Fibroblast of the aortic adventitia (primary cell): ENCODE measurements at regions not wholly inside any gene's neighbourhood (a gene's known extent, or its start where the extent isn't known, plus 50 kb on each side); places are given as distances from the start of the nearest gene placed in this dataset.

ENCODE experiments used
- DNase-seq: peaks from one replicate; pipeline ENCODE4 v3.0.0-alpha.2; 2010; ENCODE audit warnings: low read depth
- H3K4me3 ChIP-seq: 2 replicates; pipeline ENCODE4 v1.5.1; 2011; ENCODE audit warnings: low read depth, mild to moderate bottlenecking, control low read depth, low read length, moderate library complexity
- TF ChIP-seq, protein P1 (sequence below): IDR thresholded peaks from 2 replicates; pipeline ENCODE4 v1.5.1; 2011; ENCODE audit warnings: mild to moderate bottlenecking, low read length, control low read depth, inconsistent platforms; ENCODE audit not compliant: insufficient read depth

DNA sequence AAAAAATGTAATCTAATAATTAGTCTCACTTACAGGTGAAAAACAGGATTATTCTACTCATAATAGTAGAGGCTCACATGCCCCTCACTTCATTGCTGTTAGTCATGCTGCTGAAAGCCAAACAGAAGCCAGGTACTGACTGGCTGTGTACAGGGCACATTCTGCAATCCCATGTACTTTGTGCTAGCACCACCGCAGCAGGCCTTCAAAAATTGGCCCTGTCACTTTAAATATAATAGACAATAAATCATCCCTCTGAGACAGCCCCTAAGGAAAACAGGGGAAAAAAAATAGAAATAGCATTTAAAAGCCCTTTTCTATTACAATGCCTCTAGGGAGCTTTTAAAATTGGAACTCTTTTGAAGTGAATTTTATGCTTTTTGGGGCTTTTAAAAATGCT is 723.8 kb downstream of the TUSC7 start:
- TF ChIP-seq, protein P1, sequence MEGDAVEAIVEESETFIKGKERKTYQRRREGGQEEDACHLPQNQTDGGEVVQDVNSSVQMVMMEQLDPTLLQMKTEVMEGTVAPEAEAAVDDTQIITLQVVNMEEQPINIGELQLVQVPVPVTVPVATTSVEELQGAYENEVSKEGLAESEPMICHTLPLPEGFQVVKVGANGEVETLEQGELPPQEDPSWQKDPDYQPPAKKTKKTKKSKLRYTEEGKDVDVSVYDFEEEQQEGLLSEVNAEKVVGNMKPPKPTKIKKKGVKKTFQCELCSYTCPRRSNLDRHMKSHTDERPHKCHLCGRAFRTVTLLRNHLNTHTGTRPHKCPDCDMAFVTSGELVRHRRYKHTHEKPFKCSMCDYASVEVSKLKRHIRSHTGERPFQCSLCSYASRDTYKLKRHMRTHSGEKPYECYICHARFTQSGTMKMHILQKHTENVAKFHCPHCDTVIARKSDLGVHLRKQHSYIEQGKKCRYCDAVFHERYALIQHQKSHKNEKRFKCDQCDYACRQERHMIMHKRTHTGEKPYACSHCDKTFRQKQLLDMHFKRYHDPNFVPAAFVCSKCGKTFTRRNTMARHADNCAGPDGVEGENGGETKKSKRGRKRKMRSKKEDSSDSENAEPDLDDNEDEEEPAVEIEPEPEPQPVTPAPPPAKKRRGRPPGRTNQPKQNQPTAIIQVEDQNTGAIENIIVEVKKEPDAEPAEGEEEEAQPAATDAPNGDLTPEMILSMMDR, result no peak
- no peak overlapping the region for H3K4me3 ChIP-seq
- no peak for DNase-seq

DNA sequence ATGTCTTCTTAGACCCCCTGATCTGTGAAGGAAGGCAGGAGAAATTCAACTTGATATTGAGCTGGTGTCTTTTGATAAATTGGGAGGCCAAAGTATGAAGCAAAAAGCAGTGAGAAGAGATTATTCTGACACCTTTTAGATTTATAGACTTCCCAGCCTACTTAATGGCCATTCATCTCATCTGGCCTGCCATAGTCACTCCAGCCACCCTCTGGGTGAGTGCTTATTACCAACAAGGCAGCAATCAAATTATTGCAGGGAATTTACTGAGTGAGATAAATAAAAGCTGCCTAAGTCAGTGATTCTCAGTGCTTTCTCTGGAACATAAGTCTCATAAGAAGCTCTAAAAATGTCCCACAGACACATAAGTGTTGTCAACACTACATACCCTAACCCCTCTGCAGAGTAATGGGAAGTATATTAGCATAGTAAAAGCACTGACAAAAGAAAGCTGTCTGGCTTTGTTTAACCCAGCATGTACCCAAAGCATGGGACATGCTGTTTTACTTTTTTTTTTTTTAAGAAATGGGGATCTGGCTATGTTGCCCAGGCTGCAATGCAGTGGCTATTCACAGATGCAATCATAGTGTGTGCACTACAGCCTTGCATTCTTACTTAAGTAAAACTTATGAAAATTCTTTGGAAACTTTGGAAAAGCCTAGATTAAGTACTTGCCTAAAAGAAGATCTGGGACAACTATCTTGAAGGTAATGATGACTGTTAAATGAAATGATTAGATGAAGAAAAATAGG is 725.3 kb downstream of the TUSC7 start:
- DNase-seq, result no peak
- no peak overlapping the region for H3K4me3 ChIP-seq
- TF ChIP-seq, protein P1, result no peak

DNA sequence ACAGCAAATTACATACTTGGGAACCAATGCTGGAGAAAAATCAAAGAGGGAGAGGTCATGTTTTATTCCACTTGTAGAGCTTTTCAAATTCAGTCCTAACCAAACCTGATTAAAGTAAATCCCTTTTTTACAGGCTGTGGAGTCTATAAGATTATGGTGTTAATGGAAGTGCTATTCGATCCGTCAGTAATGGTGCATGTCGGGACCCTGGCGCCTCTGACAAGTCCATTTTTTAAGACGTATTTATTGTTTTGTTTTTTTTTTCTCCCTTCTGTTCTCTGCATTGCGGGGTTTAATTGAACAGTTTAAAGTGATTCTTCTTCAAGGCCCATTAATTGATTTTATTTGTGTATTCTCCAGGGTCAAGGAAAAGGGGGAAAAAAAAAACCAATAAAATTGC is 725.9 kb downstream of the TUSC7 start:
- DNase-seq, result no peak
- no peak overlapping the region for H3K4me3 ChIP-seq
- TF ChIP-seq, protein P1, result no peak

DNA sequence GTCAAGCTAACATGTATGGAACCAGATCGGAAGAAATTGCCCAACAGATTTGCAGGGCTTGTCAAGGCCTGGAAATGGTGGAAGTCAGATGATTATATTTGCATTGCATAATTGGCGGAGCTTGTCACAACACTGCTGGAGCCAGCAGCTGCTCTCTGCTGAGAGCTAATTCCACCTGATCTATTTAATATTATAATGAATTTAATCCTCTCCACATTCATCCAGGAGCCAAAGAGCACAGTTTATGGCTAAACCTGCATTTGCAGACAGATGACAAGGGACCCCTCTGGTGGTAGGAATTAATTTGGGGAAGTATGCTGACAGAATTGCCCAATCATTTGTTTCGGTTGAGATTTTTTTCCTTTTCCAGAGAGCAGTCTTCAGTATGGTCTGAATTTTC is 730.2 kb downstream of the TUSC7 start:
- DNase-seq, result peak; percentile 48
- no peak overlapping the region for H3K4me3 ChIP-seq
- TF ChIP-seq, protein P1, result peak; percentile 29

DNA sequence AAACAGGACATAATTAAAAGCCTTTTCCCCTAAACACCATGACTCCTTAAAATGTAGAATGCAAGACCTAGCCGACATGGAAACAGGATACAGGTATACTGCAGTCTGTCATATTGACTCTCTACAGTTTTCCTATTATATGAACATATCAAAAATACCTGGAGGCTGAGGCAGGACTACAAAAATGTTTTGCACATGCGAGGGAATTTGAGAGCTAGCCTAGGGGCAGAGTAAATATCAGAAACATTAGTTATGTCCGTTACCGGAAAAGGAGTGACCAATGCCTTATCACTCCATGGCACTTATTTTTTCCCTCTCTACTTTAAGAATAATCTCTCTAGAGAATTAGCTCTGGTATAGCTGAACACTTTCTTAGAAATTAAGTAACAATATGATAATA is 732.3 kb downstream of the TUSC7 start:
- no peak for DNase-seq
- TF ChIP-seq, protein P1, result no peak
- no peak overlapping the region for H3K4me3 ChIP-seq

DNA sequence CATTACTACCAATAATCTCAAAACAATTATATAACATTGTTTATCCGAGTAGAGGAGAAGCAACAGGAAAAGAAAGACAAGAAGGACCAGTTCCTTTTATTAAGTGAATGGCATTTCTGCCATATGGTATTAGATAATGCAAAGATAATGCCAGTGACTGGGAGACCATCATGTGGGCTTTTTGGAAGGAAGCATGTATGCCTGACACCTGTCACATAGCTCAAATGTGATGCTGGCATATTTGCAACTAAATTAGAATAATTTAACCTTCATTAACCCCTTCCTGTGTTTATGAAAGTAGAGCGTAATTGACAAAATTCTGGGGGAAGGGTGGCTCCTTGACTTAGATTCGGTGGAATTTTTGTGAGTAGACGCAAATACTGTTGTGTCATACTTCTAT is 733.0 kb downstream of the TUSC7 start:
- DNase-seq, result no peak
- no peak overlapping the region for H3K4me3 ChIP-seq
- TF ChIP-seq, protein P1, result no peak

DNA sequence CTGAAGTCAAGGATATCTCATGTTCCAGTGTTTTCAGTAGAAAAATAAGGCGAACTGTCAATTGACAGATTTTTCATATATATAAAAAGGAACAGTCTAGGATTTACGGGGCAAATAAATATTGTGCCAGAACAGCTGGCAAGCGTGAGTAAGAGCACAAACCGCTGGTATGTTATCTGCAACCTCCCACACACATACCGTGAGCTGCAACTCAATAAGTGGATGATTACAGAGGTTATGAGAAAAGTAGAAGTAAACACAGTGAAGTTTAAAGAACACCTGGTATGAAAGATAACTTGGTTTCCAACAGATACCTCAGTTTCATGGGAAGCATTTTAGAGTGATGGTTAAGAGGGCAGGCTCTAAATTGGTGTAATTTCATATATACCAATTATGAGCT is 733.4 kb downstream of the TUSC7 start:
- peak; percentile 54 for DNase-seq
- H3K4me3 ChIP-seq, result no peak overlapping the region
- TF ChIP-seq, protein P1, result no peak
